HG03354 (cell line): ENCODE measurements at regions not wholly inside any gene's neighbourhood (a gene's known extent, or its start where the extent isn't known, plus 50 kb on each side); places are given as distances from the start of the nearest gene placed in this dataset.

Experiments used
- ATAC-seq: cut with Tn5 transposase; IDR thresholded peaks from one replicate; pipeline ENCODE4 v1.9.1; 2021; ENCODE audit warnings: mild to moderate bottlenecking; ENCODE audit not compliant: unreplicated experiment, poor library complexity, severe bottlenecking

DNA sequence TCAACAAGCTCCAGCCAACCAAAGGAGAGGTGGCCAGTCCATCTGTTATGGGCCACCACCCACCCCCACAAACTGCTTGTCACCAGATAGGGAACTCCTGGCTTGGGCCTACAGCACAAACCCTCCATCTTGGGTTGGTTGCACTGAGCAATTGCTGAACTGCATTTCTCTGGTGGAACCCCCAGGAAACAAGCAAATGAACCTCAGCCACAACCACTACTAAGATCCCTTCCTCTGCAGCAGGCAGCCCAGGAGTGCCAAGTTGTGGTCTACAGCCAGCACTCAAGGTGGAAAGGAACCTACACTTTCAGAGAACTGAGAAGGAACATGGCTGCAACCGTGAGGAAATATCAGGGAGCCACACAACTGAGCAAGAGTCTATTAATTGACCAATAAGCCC lies 171.6 kb downstream of the TMEM200A start:
- no peak for ATAC-seq

DNA sequence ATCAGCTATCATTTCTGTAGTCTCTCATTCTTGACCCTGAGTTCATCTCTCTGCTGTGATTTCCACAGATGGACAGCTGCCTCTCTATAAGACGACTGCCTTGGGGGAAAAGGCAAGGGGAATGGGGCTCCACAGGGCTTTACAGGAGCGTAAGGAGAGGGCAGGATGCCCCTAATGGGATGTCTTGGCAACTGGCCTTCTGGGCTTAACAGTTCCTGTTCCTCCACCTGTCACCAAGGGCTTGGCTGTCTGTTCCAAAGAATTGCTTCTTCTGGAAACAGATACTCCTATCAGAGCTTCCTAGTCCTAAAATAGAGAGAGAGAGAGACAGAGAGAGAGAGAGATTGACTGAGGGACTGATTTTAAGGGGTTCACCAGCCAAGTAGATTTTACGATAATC lies 181.9 kb downstream of the TMEM200A start:
- no peak for ATAC-seq

DNA sequence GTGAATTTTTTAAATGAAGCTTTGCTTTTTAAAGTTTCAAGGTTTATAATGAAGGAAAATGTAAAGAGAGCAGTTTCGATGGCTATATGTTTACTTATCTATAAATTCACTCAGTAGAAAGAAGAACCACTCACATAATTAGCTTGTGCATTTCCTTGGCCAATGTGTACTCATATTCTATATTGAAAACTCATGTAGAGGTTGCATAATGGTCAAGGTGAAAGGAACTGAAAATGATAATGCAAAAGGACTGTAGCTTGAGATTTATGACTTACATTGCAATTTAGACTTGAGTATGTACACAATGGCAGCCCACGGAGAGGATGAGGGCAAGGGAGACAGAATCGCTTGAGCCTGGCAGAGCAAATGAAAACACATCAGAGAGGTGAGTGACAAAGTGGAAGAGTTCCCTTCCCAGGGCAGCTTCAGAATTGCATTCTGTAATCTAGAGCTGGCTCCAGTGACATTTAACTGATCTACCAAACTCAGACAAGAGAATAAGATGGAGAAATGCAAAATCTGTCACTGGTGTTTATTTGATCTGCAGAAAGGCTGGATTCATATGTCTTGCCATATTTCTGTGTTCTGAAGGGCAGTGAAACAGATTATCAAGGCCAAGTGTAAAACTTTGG lies 191.8 kb downstream of the TMEM200A start:
- no peak for ATAC-seq

DNA sequence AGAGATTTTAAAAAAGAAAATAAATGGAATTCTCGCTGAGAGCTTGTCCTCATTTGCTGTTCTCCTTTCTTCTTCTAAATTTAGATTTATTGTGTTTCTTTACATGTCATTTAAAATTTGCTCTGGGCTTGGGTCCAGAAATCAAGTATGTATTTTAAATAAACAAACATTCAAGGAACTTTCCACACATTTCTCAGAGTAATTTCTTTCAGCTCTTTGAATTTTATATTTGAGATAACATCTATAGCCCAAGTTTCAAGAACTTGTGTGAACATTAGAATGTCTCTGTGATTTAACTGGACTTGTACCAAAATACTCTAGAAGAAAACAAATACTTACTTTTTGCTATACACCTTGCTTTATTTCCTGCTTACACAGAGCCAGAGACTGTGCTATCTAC lies 192.3 kb downstream of the TMEM200A start:
- ATAC-seq = no peak

DNA sequence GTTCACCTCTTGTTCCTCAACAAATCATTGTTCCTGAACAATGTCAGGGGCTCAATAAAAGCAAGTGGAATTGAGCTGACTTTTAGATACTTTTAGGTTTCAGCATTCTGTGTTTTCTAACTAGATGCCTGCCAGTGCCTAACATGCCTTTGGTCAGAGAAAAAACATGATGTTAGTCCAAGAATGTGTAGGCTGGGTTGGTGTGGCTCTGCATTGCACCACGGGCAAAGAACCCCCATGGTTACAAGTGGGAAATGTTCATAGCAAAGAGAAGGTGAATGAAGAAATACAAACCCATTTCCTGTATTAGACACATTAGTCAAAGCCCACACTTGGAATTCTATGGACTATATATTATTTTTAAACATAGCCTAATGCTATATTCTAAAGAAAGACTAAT lies 193.3 kb downstream of the TMEM200A start:
- ATAC-seq = no peak

DNA sequence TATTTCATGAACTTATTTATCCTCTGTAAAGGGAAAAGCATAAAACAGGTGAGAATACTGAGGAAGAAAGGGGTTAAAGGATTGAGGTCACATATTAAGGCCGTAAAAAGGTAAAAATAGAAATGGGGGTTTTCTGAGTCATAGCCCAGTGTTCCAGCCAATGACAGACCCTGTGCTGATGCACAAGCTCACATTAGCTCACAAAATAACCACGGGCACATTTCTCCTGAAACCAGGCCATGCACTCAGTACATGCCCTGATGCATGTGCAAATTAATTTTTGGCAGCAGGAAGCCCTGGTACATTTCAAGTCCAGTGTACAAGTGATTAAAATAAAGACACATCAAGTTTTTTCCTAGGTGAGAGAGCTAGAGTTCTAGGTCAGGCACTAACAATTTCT lies 194.4 kb downstream of the TMEM200A start:
- no peak for ATAC-seq

DNA sequence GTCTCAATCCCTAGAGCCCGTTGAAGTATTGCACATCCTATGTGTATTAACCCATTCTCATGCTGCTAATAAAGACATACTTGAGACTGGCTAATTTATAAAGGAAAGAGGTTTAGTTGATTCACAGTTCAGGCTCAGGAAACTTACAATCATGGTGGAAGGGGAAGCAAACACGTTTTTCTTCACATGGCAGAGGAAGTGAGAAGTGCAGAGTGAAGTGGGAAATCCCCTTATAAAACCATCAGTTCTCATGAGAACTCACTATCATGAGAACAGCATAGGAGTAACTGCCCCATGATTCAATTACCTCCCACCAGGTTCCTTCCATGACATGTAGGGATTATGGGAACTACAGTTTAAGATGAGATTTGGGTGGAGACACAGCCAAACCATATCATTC lies 195.3 kb downstream of the TMEM200A start:
- peak; percentile 63 for ATAC-seq

DNA sequence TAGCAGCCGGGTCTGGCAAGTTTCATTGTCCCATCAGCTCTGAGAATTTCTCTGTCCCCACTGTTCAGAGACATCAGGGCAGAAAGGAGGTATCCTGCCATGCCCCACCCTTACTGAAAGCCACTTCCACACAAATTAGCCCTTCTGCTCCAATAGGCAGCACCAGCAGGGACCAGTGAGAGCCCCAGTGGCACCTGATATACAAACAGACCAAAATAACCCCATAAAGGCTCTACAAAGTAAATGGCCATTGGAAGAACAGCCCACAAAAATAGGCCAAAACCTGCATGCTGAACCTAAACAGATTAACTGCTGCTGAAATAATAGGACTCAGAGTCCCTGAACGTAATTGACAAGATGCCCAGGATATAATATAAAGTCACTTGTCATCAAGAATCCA lies 199.9 kb downstream of the TMEM200A start:
- ATAC-seq = no peak

DNA sequence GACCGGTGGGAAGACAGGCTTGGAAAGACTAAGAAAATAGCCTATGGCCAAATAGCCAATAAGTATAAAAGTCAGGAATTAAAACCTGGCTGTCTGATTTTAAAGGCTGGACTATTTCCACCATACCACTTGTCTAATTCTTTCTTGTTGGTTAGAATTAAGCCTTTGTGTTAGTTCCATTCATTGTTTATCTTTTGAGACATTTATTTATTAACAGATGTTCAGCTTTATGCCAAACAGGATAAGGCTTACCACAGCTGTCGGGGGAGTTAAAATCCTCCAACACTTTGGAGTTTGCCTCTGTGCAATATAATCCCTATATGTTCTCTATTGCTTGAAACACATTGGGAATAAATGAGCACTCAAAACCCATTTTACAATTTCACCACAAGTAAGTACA lies 208.3 kb downstream of the TMEM200A start:
- no peak for ATAC-seq

DNA sequence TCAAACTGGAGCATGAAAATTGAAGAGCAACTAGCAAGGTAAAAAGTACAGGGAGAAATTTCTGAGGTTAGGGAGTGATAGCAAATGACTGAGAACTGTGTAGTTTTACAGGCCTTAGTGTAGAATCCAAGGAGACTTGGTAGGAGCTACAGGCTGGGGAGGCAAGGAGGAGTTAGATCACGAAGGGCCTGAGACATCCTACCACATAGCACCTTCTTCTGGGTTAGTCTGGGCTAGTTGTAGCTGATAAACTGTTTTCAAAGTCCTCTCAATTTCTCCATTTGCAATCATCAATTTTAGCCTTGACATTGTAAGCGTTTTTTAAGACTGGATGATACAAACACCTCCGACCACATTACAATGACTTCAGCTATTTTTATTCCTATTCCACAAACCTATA lies 209.7 kb downstream of the TMEM200A start:
- ATAC-seq = no peak

DNA sequence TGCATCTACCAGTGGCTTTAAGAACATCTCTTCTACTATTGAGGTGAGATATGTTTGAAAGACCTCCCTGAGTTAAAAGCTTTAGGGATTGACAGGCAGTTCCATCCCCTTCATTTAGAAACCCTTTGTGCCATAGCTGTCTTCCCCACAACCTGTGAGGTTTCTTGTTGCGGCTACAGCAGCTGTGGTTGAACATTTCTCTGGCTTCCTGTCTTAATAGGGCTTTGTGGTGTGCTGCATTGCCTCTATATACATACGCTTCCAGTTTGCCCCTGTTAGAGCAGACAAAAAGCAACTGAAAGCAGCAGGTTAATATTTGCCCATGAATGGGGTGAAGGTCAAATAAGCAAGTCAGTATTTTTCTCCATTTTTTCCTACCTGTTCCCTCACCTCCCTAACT lies 210.2 kb downstream of the TMEM200A start:
- ATAC-seq = peak; percentile 99

DNA sequence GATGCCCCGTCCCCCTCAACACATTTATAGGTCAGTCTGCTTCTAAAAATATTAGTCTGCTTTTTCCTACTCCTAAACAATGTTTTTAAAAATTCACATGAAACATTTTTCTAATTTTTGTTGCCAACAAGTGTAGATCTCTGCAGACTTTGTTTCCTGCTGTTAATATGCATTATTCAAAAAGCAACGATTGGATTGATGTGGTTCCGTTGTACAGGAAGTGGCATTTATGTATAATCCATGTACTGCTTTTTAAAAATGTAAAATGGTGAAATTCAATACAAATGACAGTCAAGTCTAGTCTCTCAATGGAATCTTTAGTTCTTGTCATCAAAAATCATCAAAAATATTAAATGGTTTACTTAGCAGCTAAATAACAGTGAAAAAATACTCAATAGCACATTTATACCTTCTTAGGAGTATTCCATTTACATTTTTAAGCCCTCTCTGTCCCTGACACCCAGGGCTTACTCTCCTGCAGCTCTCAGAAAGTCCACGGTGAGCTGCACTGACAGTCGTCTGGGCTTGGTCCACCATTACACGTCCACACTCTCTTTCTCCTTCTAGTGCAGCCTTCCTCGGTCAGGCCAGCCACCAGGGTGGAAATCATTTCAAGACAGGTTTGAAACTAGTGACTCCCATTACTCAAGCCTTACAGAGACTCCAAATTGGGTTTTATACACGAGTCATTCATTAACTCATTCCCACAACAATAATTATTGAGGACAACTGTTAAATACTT lies 211.5 kb downstream of the TMEM200A start:
- ATAC-seq = no peak

DNA sequence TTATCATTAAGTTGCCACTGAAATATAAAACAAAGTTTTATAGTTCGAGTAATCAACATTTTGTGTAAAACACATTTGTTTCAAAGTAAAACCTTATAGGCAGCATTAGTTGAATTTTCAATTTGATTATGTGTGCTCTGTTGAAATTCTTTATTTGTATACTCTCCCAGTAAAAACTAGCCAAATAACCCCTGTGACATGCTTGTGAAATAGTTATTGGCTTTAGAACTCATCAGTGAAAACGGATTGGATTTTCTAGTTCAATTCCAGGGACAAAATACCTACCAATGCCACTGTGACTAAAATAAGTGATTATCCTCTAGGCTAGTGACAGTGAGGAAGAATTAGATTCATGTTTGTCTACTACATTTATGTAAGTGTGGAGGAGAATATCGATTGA lies 212.9 kb downstream of the TMEM200A start:
- ATAC-seq = no peak

DNA sequence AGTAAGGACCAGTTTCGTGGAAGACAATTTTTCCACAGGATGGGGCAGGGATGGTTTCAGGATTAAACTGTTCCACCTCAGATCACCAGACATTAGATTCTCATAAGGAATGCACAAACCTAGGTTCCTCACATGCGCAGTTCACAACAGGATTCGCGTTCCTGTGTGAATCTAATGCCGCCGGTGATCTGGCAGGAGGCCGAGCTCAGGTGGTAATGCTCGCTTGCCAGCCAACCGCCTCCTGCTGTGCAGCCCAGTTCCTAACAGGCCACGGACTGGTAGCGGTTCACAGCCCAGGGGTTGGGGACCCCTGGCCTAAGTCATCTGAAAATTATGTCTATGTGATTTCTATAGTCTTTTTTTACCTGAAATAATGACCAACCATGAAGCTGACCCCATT lies 217.5 kb downstream of the TMEM200A start:
- no peak for ATAC-seq

DNA sequence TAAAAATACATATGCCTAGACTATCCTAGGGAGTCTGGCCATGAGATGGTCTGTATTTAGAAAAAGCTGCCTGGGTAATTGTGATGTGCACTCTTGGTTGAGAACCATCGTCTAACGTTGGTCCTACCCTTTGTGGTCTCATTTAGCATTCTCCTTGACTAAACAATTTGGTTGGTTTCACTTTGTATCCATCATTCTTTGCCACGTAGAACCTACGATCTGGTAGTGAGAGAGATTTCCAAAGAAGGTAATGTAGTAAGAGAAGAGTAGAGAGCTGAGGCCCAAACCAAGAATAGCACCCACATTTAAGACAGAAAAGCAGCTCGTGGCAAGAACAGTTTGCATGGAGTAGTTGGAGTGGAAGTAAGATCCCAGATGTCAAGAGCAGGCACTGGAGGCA lies 219.8 kb downstream of the TMEM200A start:
- no peak for ATAC-seq

DNA sequence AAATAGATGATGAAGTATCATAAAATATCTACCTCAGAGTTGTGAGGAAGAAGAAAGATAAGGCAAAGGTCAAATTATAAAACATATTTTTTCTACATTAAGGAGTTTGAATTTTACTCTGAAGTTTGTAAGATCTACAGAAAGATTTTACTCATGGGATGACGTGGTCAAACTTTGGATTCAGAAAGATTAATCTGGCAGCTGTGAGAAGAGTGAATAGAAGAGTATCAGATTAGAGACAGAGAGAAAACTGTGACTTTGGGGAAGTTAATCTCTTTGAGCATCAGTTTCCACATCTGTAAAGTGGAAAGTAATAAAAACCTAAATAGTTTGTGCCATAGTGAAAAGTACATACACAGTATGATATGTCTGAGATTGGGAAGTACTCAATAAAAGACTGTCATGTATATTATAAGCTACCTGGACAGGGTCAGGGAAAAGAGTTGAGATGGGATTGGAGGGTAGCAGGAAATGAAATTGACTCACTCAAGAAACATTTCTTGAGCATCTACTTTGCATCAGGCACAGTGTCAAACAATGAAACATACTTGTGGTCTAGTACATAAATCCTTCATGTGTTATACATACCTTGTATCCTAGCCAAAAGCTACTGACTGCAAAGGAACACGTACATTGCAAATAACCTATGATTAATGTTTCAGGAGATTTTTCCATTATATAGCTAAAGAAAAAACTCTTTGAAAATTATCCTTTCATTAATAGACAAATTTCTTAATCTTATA lies 222.1 kb downstream of the TMEM200A start:
- no peak for ATAC-seq

DNA sequence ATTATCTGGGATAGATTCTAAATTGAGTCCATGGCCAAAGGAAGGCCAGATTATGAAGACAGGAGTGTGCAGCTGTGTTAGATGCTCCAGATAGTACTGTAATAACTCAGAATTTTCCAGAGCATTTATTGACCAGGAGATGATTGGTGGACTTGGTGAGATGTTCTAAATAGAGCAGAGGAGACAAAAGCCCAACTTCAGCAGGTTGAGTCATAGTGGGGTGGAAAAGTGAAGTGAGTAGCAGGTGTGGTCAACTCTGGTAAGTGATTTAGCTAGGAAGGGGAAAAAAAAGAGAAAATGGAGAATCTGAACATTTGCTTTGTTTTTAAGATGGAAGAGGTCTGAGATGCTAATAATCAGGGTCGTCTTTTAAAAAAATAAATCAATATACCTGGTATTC lies 227.4 kb downstream of the TMEM200A start:
- peak; percentile 75 for ATAC-seq

DNA sequence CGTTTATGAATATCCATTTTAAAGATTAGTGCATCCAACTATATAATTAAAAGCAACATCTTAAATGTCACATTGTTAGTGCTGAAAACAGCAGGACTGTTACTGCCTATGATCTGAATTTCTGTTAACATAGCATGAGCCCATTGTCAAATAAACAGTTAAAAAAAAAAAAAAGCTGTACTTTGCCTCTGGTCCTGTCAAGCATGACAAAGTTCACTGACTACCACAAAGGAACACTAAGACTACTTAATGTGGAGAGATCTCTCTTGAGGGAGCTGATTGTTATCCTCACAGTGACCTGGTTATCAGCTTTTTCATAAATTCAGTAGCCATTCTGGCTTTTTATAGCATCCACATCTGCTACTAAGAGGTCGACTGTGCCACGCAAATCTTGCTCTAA lies 228.1 kb downstream of the TMEM200A start:
- no peak for ATAC-seq

DNA sequence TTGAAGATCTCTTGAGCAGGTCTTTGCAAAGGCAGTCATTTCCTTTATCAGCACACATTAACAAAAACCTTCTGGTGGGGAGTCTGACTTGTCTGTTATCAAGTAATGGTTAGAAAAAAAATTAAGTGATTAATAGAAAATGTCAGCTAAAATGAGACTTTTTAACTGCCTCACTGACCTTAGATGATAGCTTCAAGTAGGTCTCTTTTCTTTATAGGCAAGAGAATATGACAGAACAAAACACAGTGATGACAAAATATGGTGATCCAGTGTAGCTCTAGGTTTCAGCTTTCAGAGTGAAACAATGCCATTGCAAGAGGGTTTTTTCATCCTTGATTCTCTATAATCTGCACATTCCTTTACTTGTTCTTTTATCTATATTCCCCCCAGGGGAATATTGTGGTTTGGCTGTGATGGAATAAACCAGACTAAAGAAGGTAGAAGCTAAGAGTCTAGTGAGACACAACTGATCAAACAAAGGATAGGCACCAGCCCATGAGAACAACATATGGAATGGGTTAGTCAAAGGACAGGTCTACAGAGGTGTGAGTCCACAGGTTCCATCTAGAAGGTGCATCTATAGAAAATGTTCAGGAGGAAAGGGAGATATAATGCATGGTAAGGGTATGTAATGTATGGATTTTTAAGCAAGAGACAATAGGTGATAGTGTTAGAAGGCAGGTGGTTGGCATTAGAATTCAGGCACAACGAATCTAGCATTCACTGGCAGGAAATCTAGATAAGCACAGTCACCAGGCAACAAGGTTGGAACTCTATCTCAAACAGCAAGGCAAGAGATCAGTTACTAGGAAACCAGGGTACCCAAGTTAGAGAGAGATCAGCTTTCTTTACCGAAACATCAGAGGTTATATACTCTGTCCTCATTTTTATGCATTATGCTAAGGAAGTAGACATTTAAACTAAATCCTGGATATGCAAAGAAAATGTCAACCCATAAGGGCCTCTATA lies 228.9 kb upstream of the SMLR1 start:
- no peak for ATAC-seq

DNA sequence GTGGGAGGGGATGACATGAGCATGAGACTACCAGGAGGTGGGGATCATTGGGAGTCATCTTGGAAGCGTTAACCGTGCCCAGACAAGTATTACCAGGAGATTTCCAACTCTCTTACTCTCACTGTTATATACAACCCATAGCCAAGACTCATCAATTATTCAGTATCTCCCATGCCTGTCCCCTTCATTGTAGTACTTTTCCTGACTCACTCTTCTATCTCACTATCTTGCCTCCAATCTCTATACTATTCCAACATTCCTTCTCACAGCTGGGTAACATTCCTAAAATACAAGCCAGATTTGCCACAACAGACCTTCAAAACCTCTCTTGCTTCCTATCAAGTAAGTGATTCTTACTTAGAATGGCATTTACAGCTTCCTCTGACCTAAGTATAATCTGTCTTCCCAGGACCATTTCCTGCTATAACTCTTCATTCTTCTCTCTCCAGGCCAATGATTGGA lies 226.3 kb upstream of the SMLR1 start:
- ATAC-seq = no peak
